ENCODE measurements at regions not wholly inside any gene's neighbourhood (a gene's known extent, or its start where the extent isn't known, plus 50 kb on each side); places are given as distances from the start of the nearest gene placed in this dataset.

DNA sequence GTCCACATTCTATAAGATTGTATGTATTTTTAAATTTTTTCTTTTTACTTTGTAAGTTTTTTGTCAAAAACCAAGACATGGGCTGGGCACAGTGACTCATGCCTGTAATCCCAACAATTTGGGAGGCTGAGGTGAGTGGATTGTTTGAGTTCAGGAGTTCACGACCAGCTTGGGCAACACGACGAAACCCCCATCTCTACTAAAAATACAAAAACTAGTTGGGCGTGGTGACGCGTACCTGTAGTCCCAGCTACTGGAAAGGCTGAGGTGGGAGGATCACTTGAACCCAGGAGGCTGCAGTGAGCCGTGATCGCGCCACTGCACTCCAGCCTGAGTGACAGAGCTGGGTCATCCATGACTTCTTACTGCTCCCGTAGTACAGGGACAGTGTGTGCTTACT lies 84.8 kb upstream of the PRDM11 start:
- H3K4me3 ChIP-seq (replicated peaks; ENCODE audit: insufficient read depth, low read length) = no peak overlapping the region
- DNase-seq (ENCODE audit: low read depth in 1 of 2, low spot score in 1 of 2) = no peak
- TF ChIP-seq SPI1 (IDR thresholded peaks at IDR 0.05; ENCODE audit: borderline replicate concordance, low read depth) (no peak), REST (IDR thresholded peaks at IDR 0.05; ENCODE audit: insufficient replicate concordance, low read depth) (no peak), POLR2AphosphoS5 (IDR thresholded peaks at IDR 0.05; ENCODE audit: low read depth) (no peak), GABPA (IDR thresholded peaks at IDR 0.05; ENCODE audit: low read depth) (no peak), CTCF (IDR thresholded peaks at IDR 0.05; ENCODE audit: insufficient read depth, low read length) (no peak)
- H3K27me3 ChIP-seq (ENCODE audit: insufficient read depth, poor library complexity, severe bottlenecking) = no peaks in the 10 kb centered on the region
- no peak overlapping the region for H3K27ac ChIP-seq (replicated peaks)

DNA sequence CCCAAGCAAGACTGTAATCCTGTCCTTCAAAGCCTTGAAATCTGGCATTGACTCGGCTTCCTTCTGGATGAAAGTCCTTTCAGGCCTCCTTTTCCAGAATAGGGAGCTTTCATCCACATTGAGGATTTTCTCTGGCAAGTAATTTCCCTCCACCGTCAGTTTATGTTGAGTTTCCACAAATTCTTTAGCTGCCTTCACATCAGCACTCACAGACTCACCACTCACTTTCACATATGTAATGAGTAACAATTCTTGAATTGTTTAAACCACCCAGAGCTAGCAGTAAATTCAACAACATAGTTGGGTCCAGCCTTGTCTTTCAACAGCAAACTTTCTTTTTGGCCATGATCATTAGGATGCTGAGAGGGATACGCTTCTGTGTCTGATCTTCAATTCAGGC lies 84.3 kb upstream of the PRDM11 start:
- DNase-seq (ENCODE audit: low read depth in 1 of 2, low spot score in 1 of 2) = no peak
- Histone ChIP-seq H3K27me3 (ENCODE audit: insufficient read depth, poor library complexity, severe bottlenecking) (no peaks in the 10 kb centered on the region), H3K27ac (replicated peaks) (no peak overlapping the region), H3K4me3 (replicated peaks; ENCODE audit: insufficient read depth, low read length) (no peak overlapping the region)
- TF ChIP-seq GABPA (IDR thresholded peaks at IDR 0.05; ENCODE audit: low read depth) (no peak), POLR2AphosphoS5 (IDR thresholded peaks at IDR 0.05; ENCODE audit: low read depth) (no peak), SPI1 (IDR thresholded peaks at IDR 0.05; ENCODE audit: borderline replicate concordance, low read depth) (no peak), REST (IDR thresholded peaks at IDR 0.05; ENCODE audit: insufficient replicate concordance, low read depth) (no peak)

GRCh38 chr11:45062974-45063635 lies 83.3 kb upstream of the PRDM11 start:
- H3K27me3 ChIP-seq (ENCODE audit: insufficient read depth, poor library complexity, severe bottlenecking) = no peaks in the 10 kb centered on the region
- H3K27ac ChIP-seq (replicated peaks) = no peak overlapping the region
- peak in 1 of 2 experiments; percentile 20 for DNase-seq (ENCODE audit: low read depth in 1 of 2, low spot score in 1 of 2)
- H3K4me3 ChIP-seq (replicated peaks; ENCODE audit: insufficient read depth, low read length) = no peak overlapping the region
- no peak for TF ChIP-seq POLR2AphosphoS5 (IDR thresholded peaks at IDR 0.05; ENCODE audit: low read depth)
- TF ChIP-seq CTCF (IDR thresholded peaks at IDR 0.05; ENCODE audit: insufficient read depth, low read length) = no peak
- TF ChIP-seq GABPA (IDR thresholded peaks at IDR 0.05; ENCODE audit: low read depth) = no peak
- no peak for TF ChIP-seq REST (IDR thresholded peaks at IDR 0.05; ENCODE audit: insufficient replicate concordance, low read depth)
- no peak for TF ChIP-seq SPI1 (IDR thresholded peaks at IDR 0.05; ENCODE audit: borderline replicate concordance, low read depth)

Data from HL-60 (cell line).